ENCODE measurements at regions not wholly inside any gene's neighbourhood (a gene's known extent, or its start where the extent isn't known, plus 50 kb on each side); places are given as distances from the start of the nearest gene placed in this dataset.

DNA sequence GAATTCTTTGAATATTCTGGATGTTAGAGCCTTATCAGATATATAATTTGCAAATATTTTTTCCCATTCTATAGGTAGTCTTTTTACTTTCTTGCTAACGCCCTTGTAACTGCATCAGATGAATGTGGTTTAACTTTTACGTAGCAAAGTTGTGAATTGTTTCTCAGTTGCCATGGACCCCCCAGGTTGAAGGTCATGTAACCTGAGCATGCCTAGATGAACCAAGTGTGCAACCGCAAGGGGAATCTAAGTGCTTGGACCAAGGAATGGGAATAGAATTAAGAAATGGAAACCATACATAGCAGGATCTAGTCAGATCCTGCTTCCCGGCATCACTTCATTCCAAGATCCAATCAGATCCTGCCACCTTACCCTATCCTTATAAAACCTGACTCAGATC, 65.1 kb upstream of the TNP1 start:
- H3K4me3 ChIP-seq = no peak overlapping the region
- H3K9me3 ChIP-seq = no peaks in the 10 kb centered on the region
- intact Hi-C loops (cut with DNase I) = no loop called here
- H3K4me1 ChIP-seq = no peaks in the 10 kb centered on the region
- no peak overlapping the region for H3K27ac ChIP-seq
- DNase-seq = no peak
- no peaks in the 10 kb centered on the region for H3K36me3 ChIP-seq
- no peaks in the 10 kb centered on the region for H3K27me3 ChIP-seq
- TF ChIP-seq POLR2A (IDR thresholded peaks at IDR 0.05) = no peak
- TF ChIP-seq, protein P1, sequence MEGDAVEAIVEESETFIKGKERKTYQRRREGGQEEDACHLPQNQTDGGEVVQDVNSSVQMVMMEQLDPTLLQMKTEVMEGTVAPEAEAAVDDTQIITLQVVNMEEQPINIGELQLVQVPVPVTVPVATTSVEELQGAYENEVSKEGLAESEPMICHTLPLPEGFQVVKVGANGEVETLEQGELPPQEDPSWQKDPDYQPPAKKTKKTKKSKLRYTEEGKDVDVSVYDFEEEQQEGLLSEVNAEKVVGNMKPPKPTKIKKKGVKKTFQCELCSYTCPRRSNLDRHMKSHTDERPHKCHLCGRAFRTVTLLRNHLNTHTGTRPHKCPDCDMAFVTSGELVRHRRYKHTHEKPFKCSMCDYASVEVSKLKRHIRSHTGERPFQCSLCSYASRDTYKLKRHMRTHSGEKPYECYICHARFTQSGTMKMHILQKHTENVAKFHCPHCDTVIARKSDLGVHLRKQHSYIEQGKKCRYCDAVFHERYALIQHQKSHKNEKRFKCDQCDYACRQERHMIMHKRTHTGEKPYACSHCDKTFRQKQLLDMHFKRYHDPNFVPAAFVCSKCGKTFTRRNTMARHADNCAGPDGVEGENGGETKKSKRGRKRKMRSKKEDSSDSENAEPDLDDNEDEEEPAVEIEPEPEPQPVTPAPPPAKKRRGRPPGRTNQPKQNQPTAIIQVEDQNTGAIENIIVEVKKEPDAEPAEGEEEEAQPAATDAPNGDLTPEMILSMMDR (IDR thresholded peaks at IDR 0.05) = no peak
- 90 to 91% methylated on average over 3 to 4 of the region's 4 CpGs for WGBS, 2 donors

DNA sequence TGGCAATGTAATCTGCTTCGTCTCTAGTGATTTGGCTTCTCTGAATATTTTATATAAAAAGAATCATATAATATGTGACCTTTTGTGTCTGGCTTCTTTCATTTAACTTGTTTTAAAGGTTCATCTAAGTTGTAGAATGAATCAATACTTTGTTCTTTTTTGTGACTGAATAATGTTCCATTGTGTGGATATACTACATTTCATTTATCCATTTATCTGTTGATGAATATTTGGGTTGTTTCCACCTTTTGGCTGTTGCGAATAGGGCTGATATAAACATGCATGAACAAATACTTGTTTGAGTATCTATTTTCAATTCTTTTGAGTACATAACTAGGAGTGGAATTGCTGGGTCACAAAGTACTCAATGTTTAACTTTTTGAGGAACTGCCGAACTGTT, 63.8 kb upstream of the TNP1 start:
- intact Hi-C loops (cut with DNase I) = no loop called here
- Histone ChIP-seq H3K27me3 (no peaks in the 10 kb centered on the region), H3K4me1 (no peaks in the 10 kb centered on the region), H3K36me3 (no peaks in the 10 kb centered on the region), H3K4me3 (no peak overlapping the region), H3K27ac (no peak overlapping the region), H3K9me3 (no peaks in the 10 kb centered on the region)
- no peak for DNase-seq
- 83 to 85% methylated on average over 3 of the region's 3 CpGs for whole genome bisulfite sequencing, 2 donors
- TF ChIP-seq POLR2A (IDR thresholded peaks at IDR 0.05) = no peak
- TF ChIP-seq, protein P1 (IDR thresholded peaks at IDR 0.05) = no peak

DNA sequence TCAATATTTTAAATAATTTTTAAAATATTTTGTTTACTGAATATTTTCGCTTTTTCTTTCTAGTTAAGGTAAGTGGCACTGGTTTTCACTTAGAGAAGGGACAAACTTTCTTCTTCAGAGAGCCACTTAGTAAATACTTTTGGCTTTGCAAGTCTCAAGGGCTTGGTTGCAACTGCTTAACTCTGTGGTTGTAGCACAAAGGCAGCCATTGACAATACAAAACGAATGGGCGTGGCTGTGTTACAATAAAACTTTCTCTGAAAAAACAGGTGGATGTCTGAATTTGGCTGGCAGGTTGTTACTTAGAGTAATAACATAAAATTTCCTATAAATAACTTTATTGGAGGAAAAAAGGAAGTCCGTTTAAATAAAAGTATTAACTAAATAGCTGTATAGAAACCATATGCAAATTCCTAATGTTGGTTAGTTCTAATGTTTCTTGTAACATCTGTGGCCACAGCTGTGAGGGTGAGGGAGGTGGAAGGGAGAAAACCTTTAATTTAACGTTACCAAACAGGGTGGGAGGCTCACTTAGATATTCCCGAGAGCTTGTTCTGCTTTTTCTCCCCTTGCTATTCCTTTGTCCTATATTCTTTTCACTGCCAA, 62.4 kb upstream of the TNP1 start:
- intact Hi-C loops (cut with DNase I) = no loop called here
- no peaks in the 10 kb centered on the region for H3K9me3 ChIP-seq
- H3K4me1 ChIP-seq = no peaks in the 10 kb centered on the region
- 73 to 77% methylated on average over 6 of the region's 6 CpGs for WGBS, 2 donors
- TF ChIP-seq, protein P1 (IDR thresholded peaks at IDR 0.05) = no peak
- no peak for TF ChIP-seq POLR2A (IDR thresholded peaks at IDR 0.05)
- H3K36me3 ChIP-seq = no peaks in the 10 kb centered on the region
- no peak overlapping the region for H3K27ac ChIP-seq
- H3K27me3 ChIP-seq = no peaks in the 10 kb centered on the region
- H3K4me3 ChIP-seq = no peak overlapping the region
- DNase-seq = no peak

DNA sequence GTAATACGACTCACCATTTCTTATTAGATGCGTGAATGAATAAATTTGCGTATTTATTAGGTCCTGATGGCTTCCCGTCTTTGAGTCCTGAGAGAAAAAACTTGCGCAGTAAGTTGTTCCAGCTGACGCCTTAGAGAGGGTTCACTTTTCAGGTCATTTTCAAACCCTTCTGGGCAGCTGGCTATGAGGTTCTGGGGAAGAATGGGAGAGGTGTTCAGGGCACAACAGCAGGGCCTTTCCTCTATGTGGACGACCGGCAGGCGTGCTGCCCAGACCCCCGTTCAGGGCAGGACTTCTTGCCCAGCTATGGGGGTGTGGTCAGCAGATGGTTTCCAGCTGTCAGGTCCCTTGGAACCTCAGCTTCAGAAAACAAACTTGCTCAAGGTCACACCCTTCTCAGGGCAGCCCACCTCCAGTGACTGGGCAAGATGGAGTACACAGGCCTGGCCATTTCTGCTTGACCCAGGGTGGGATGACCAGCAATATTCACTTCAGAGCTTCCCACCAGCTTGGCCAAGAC, 61.1 kb upstream of the TNP1 start:
- Histone ChIP-seq H3K27me3 (no peaks in the 10 kb centered on the region), H3K9me3 (no peaks in the 10 kb centered on the region), H3K27ac (no peak overlapping the region), H3K4me1 (no peaks in the 10 kb centered on the region), H3K36me3 (no peaks in the 10 kb centered on the region), H3K4me3 (no peak overlapping the region)
- 91 to 96% methylated on average over 6 to 8 of the region's 10 CpGs for WGBS, 2 donors
- TF ChIP-seq, protein P1 (IDR thresholded peaks at IDR 0.05) = no peak
- TF ChIP-seq POLR2A (IDR thresholded peaks at IDR 0.05) = no peak
- no peak for DNase-seq
- intact Hi-C loops (cut with DNase I) = no loop called here

DNA sequence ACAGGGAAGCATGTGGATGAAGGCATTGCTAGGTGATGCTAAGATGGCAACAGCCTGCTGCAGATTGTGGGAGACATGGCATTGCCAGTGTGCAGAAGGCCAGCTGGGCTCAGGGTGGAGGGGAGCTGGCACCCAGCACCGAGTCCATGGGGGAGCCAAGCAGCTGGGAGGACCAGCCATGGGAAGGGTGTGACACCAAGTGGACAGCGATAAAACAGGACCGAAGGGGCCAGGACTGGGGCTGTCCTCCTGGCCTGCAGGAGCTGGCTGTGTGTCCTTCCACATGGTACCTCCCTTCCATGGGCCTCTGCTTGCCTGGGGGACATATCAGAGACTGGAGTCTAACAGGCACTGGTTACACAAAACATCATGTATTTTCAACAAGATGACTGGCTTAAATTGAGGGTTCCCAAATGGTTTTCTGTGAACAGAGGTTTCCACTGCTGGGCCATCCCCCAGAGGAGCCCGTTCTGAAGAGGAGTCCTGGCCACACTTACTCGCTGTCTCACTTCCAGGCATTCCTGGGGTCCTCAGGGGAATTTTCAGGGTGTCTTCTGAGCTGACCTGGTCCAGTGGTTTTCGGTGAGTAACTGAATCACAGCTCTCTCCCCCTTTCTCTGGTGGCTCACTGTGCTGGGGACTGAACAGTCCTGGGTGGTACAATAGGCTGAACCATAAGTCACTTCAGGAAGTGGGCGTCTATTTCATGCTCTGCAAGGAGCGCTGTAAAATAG, 60.4 kb upstream of the TNP1 start:
- no peaks in the 10 kb centered on the region for H3K9me3 ChIP-seq
- intact Hi-C loops (cut with DNase I) = no loop called here
- H3K4me3 ChIP-seq = no peak overlapping the region
- no peak for DNase-seq
- no peak overlapping the region for H3K27ac ChIP-seq
- H3K36me3 ChIP-seq = no peaks in the 10 kb centered on the region
- H3K4me1 ChIP-seq = no peaks in the 10 kb centered on the region
- TF ChIP-seq, protein P1 (IDR thresholded peaks at IDR 0.05) = no peak
- TF ChIP-seq POLR2A (IDR thresholded peaks at IDR 0.05) = no peak
- no peaks in the 10 kb centered on the region for H3K27me3 ChIP-seq
- WGBS, 2 donors = 81 to 90% methylated on average over 4 to 8 of the region's 8 CpGs
